DMS79 (cell line): ENCODE measurements at regions not wholly inside any gene's neighbourhood (a gene's known extent, or its start where the extent isn't known, plus 50 kb on each side); places are given as distances from the start of the nearest gene placed in this dataset.
"Not testable (repeated sequence)": the region's sequence is repeated elsewhere in the genome, so short reads cannot be mapped to it uniquely, and the experiment has no call there.

Source experiments
- DNase-seq: peaks from one replicate; lab custom pipeline; 2025; lab: John Stamatoyannopoulos, UW

GRCh38 chr3:8421711-8422110 is 79.9 kb upstream of the LMCD1 start:
- no peak for DNase-seq

GRCh38 chr3:8423307-8423706 is 78.3 kb upstream of the LMCD1 start:
- no peak for DNase-seq

- no peak for DNase-seq
These were observed 77.3 kb upstream of the LMCD1 start for GRCh38 chr3:8424281-8424680.

DNA sequence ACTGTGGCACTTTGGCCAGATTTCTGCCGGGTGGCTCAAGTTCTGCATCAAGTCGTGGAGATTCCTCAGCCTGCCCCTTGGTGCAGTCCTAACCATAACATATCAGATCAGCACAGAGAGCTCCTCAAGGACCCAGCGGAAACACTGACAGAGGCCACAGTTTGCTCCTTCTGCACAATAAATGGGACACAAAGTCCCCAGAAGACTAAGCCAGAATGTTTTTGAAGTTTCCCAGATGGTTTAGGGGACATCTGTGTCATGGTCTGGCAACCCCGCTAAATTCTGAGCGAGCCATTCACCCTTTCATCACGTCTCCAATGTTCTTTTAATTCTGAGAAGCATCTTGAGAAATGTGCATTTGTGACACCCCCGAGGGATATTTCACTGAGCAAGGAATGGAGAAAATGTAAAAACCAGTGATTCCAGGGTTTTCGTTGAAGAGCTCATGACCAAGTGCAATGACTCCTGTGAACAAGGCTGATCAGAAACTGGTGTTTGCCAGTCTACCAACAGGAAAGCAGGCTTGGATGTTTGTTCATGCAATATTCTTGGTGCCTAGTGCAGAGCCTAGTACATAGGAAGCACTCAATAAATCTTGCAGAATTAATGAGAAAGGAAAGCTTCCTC is 64.8 kb upstream of the LMCD1 start:
- DNase-seq: no peak

- no peak for DNase-seq
These were observed 63.0 kb upstream of the LMCD1 start for GRCh38 chr3:8438507-8439079.

GRCh38 chr3:8440142-8440541 is 61.5 kb upstream of the LMCD1 start:
- not testable (repeated sequence) for DNase-seq

- DNase-seq: no peak
These were observed 59.6 kb upstream of the LMCD1 start for GRCh38 chr3:8441969-8442559.

GRCh38 chr3:8442993-8443650 is 58.5 kb upstream of the LMCD1 start:
- DNase-seq: no peak

DNA sequence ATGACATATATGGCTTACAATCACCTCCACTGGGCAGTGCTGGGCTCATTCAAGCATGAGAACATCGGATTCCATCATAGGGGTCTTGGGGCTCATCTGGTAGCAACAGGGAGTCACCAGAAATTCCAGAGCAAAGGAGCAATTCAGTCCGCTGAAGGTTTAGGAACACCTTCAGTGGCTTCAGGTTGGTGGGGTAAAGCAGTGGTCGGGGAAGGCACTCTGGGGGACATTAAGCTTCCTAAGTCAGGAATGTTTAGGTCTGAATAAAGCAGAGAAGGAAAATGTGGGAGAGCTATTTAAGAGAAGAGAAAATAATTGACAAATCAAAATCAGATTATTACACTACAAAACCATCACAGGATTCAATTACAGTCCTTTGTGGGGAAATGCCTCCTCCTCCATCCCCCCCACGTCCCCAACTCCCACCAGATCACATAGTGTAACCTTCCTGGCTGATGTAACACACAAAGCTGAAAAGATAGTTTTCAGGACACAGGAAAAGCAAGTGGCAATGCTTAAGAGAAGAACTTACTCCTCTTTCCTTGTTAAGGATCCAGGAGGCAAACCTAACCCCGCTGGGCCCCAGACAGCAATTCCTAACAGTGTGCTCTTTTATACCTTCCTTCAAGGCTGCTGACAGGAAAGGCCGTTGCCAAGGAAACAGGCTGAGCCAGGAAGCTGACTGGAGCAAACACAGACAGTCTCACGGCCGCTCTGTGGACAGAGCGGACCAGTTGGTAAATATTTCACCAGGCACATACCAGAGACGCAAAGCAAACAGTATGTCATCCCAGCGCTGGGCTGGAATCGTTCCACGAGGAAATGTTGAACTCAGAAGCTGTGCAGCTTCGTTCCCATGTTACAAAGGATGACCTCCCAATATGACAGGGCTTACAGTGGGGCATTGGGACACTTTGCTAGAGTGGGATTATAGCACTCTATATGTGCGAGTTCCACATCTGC is 57.5 kb upstream of the LMCD1 start:
- DNase-seq: peak; percentile 4

GRCh38 chr3:8444883-8445282 is 56.7 kb upstream of the LMCD1 start:
- DNase-seq: no peak

DNA sequence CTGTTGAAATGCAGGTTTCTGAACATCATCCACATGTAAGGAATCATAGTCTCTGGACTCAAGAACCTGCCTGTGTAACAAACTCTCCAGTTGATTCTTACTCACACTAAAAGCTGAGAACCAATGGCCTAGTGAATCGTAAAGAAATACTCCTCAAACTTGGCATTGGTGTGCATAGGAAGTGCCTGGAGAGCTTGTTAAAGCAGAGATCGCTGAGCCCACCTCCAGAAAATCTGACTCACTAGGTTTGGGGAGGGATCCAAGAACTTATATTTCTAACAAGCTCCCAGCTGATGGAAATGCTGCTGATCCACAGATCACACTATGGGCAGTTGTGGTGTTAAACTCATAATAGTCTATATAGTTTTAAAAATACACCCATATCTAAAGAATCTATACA is 55.8 kb upstream of the LMCD1 start:
- no peak for DNase-seq

GRCh38 chr3:8446845-8447244 is 54.8 kb upstream of the LMCD1 start:
- DNase-seq: no peak

GRCh38 chr3:8450618-8451017 is 51.0 kb upstream of the LMCD1 start:
- no peak for DNase-seq

GRCh38 chr3:8451696-8452095 is 49.9 kb upstream of the LMCD1 start:
- DNase-seq: no peak
